NCI-H1105 (cell line): ENCODE measurements at regions not wholly inside any gene's neighbourhood (a gene's known extent, or its start where the extent isn't known, plus 50 kb on each side); places are given as distances from the start of the nearest gene placed in this dataset.
"Not testable (repeated sequence)": the region's sequence is repeated elsewhere in the genome, so short reads cannot be mapped to it uniquely, and the experiment has no call there.

ENCODE experiments used
- DNase-seq: peaks from one replicate; lab custom pipeline; 2025; lab: John Stamatoyannopoulos, UW

DNA sequence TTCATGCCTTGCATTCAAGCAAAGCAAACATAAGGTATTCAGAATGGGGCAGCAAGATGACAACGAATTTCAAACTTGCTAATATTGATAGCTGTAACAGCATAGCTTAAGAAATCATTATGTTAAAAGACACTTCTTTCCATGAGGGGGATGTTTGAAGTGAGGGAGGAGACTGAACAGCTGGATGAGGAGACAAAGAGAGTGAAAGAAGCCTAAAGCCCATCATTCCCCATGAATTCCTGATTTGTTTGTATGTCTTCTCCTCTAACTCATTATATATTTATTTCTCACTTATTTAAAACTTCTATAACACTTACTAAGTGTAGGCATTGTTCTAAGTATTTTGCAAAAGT is 125.2 kb upstream of the PBX1 start:
- no peak for DNase-seq

- DNase-seq, result no peak
These were observed 118.8 kb upstream of the PBX1 start for GRCh38 chr1:164440232-164440631.

DNA sequence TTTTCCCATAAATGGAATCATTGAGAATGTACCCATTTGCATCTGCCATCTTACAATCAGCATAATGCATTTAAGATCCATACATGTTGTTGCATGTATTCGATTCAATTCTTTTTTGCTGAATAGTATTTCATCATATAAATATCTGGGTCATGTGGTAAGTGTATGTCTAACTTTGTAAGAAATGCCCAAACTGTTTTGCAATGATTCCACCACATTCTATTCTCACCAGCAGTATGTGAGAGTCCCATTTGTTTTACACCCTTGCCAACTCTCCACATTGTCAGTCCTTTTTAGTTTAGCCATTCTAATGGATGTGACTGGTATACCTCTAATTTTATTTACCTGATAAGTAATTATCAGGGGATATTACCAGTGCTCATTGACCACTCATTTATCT is 115.8 kb upstream of the PBX1 start:
- no peak for DNase-seq

GRCh38 chr1:164443836-164444235 is 115.1 kb upstream of the PBX1 start:
- no peak for DNase-seq

DNA sequence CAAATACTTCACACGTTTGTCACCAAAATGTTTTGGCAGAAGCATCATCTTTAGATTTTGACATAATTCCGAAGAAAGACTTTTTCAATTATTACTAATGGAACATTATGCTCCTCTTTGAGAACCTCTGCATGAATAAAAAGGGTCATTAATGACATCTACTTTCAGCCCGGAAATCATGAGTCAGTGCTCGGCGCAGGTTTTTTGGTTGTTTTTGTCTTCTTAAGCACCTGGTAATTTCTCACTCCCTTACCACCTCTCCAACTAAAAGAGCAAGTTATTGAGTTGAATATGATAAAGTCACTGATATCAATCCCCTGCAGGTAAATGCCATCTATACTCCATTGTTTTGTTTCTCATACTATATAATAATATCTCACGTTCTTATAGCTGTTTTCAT is 113.0 kb upstream of the PBX1 start:
- no peak for DNase-seq

GRCh38 chr1:164452549-164452948 is 106.4 kb upstream of the PBX1 start:
- peak; percentile 12 for DNase-seq

GRCh38 chr1:164456272-164456671 is 102.7 kb upstream of the PBX1 start:
- no peak for DNase-seq

DNA sequence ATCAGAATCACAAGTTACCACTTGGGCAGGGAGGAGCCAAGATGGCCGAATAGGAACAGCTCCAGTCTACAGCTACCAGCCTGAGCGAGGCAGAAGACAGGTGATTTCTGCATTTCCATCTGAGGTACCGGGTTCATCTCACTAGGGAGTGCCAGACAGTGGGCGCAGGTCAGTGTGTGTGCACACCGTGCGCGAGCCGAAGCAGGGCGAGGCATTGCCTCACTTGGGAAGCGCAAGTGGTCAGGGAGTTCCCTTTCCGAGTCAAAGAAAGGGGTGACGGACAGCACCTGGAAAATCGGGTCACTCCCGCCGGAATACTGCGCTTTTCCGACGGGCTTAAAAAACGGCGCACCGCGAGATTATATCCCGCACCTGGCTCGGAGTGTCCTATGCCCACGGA is 99.8 kb upstream of the PBX1 start:
- DNase-seq, result not testable (repeated sequence)

- no peak for DNase-seq
These were observed 93.0 kb upstream of the PBX1 start for GRCh38 chr1:164466001-164466421.

DNA sequence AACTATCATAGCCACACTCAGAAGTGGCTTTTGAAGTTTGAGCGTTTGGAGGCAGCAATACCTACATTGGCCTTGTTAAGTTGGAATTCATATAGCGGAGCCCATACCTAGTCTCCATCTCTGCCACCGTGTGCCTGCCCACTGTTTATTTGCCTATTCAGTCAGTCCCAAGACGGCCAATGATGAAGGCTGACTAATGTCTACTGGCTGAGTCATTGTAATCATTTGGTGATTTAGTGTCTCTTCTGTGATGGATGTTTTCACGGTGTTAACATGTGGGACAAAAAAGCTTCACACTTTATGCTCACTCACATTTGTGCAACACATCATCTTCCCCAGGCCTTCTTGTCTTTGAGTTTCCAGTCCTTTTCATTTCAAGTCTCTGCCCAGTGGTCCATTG is 92.6 kb upstream of the PBX1 start:
- no peak for DNase-seq

DNA sequence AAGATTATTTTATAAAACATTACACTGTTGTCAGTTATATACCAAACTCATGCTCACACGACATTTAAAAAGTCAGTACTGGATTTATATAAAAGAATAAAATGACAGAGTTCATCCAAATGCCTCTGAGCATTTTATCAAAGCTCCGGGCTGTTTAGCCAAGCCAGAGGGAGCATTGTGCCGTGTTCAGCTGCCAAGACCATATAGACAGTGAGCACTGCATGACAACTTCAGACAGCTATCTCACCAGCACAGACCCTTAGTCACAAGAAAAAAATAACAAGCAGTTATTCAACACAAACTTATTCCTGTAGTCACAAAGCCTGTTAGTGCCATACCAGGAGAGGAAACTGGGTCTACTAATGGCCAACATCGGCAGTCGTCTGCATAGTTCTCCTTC is 88.0 kb upstream of the PBX1 start:
- no peak for DNase-seq

- DNase-seq, result no peak
These were observed 86.1 kb upstream of the PBX1 start for GRCh38 chr1:164472841-164473240.

DNA sequence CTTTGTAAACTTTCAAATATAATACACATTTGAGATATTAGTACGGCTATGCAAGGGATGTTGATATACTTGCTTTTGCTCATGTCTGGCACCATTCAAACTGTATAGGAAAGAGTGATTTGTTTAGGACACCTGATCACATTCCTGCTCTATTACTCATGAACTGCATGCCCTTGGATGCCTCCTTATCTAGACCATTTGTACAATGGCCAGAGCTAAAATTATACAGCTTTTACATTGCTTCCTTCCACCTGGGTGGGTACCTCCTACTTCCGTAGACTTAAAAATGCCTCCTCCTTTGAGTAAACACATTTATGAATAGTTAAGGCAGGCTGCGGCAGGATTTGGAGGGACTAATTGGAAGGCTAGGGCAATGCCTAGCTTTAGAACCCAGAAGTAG is 85.4 kb upstream of the PBX1 start:
- no peak for DNase-seq

- DNase-seq, result no peak
These were observed 83.2 kb upstream of the PBX1 start for GRCh38 chr1:164475834-164476233.

DNA sequence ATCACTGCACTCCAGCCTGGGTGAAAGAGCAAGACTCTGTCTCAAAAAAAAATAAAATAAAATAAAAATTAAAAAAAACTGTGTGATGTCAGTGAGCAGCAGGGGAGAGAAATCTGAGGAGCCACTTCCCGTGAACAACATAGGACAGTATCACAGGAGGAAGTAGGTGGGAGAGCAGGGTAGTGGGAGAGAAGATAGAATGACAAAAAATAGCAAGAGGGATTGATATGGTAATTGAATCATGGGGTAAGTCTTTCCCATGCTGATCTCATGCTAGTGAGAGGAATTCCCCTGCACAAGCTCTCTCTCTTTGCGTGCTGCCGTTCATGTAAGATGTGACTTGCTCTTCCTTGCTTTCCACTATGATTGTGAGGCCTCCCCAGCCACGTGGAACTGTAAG is 81.6 kb upstream of the PBX1 start:
- no peak for DNase-seq

- DNase-seq, result no peak
These were observed 79.7 kb upstream of the PBX1 start for GRCh38 chr1:164479242-164479641.

GRCh38 chr1:164480285-164480907 is 78.6 kb upstream of the PBX1 start:
- no peak for DNase-seq

GRCh38 chr1:164495905-164496304 is 63.1 kb upstream of the PBX1 start:
- DNase-seq, result no peak

- no peak for DNase-seq
These were observed 60.2 kb upstream of the PBX1 start for GRCh38 chr1:164498792-164499191.

GRCh38 chr1:164504749-164505148 is 54.2 kb upstream of the PBX1 start:
- no peak for DNase-seq
